Naive B cell (primary cell): ENCODE measurements at regions not wholly inside any gene's neighbourhood (a gene's known extent, or its start where the extent isn't known, plus 50 kb on each side); places are given as distances from the start of the nearest gene placed in this dataset.

Experiments
- ATAC-seq, 2 donors: fragments of 150-1000 bp; cut with Tn5 transposase; 2 replicates each; pipeline ENCODE4 v1.10.0; 2021; ENCODE audit warnings: low read depth in 2 of 2, mild to moderate bottlenecking in 2 of 2, moderate library complexity in 2 of 2
- DNase-seq: peaks from one replicate; pipeline ENCODE4 v3.0.0; 2022
- H3K27ac Mint-ChIP-seq, 6 donors: one replicate each; pipeline ENCODE4 v1.8.0; 2020 to 2022; ENCODE audit warnings: mild to moderate bottlenecking in 6 of 6, mixed read lengths in 6 of 6, moderate library complexity in 5 of 6, inconsistent platforms in 2 of 6
- H3K27me3 Mint-ChIP-seq, 3 donors: one replicate each; pipeline ENCODE4 v1.8.0; 2021 to 2022; ENCODE audit warnings: mixed read lengths in 3 of 3, mild to moderate bottlenecking in 1 of 3
- H3K36me3 Mint-ChIP-seq, 2 donors: one replicate each; pipeline ENCODE4 v1.8.0; 2020 to 2022; ENCODE audit warnings: mixed read lengths in 2 of 2, inconsistent platforms in 1 of 2, mild to moderate bottlenecking in 1 of 2
- H3K4me1 Mint-ChIP-seq, 3 donors: one replicate each; pipeline ENCODE4 v1.8.0; 2020 to 2022; ENCODE audit warnings: mixed read lengths in 3 of 3, inconsistent platforms in 1 of 3, mild to moderate bottlenecking in 1 of 3, moderate library complexity in 1 of 3
- H3K4me3 Mint-ChIP-seq, 8 donors: one replicate each; pipeline ENCODE4 v1.8.0; 2020 to 2022; ENCODE audit warnings: mild to moderate bottlenecking in 8 of 8, mixed read lengths in 8 of 8, moderate library complexity in 8 of 8, inconsistent platforms in 2 of 8
- H3K9me3 Mint-ChIP-seq, 7 donors: one replicate each; pipeline ENCODE4 v1.8.0; 2020 to 2022; ENCODE audit warnings: mixed read lengths in 7 of 7, mild to moderate bottlenecking in 5 of 7, inconsistent platforms in 2 of 7, moderate library complexity in 1 of 7

DNA sequence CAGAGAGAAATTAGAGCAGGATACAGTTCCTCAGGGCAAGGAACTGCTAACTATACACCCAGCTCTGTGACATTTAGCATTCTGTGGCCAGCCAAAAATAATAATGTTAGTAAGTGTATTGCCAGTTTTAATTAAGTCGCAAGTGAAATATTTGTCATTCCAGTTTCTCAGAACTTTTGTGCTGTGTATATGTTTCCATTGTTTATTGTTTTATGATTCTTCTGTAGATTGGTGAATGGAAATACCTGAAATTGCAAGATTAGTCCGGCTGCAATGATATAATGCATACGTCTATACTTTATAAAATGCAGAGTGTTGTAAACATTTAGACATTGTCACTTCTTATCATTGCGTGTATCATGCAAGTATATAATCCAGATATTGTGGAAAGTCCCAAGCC, 351.3 kb upstream of the GRM7 start:
- ATAC-seq (no peak), DNase-seq (no peak)
- H3K36me3 Mint-ChIP-seq, result no peaks in the 10 kb centered on the region
- H3K4me1 Mint-ChIP-seq, result no peaks in the 10 kb centered on the region
- no peaks in the 10 kb centered on the region for H3K27me3 Mint-ChIP-seq
- no peak overlapping the region for H3K27ac Mint-ChIP-seq
- H3K9me3 Mint-ChIP-seq, result peaks cover 0 to 4% (median 3%) of the 10 kb centered on the region in 7 donors
- no peak overlapping the region for H3K4me3 Mint-ChIP-seq

DNA sequence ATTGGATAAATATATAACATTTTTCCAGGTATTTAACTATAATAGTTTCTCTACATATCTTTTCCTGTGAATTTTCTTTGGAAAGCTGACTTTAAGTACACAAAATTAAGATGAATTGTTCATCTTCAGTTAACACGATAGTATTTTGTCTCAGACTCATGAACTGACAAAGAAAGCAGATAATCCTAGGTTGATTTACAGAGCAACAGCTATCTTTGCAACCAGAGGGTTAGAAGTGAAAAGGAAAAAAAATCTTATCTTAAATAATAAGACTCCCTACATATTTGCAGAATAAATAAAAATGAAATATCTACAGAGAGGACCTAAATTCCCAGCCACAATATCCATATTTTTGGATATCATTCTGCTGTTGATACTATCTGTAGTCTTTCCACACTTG, 350.2 kb upstream of the GRM7 start:
- peaks cover 0 to 6% (median 4%) of the 10 kb centered on the region in 7 donors for H3K9me3 Mint-ChIP-seq
- H3K4me1 Mint-ChIP-seq, result no peaks in the 10 kb centered on the region
- no peaks in the 10 kb centered on the region for H3K27me3 Mint-ChIP-seq
- H3K27ac Mint-ChIP-seq, result no peak overlapping the region
- no peaks in the 10 kb centered on the region for H3K36me3 Mint-ChIP-seq
- DNase-seq (no peak), ATAC-seq (no peak)
- no peak overlapping the region for H3K4me3 Mint-ChIP-seq

DNA sequence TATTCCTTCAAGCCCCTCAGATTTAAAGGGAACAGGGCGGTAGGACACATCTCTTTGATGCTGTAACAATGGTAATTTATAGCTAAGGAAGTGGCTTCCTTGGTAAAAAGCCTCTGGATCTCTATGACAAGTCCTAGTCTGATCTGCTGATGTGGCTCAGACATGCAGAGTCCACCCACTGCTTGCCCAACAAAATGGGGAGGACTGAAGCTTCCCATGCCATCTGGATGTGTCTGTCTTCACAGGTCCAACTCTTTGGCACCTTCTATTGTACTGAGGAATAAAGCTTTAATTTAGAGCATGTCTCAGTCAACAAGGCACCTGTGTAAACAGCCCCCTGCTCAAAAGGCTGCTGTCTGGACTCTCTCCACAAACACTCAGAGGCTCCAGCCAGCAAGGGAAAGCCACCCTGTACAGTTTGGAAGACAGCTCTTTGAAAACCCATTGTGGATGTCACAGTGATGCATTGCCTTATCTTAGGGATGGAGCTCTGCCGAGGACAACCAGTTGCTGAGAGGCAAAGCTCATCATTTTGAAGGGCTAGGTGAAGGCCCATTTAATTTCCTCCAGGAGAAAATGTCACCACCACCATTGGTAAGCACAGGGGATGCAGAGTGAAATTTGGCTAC, 348.6 kb upstream of the GRM7 start:
- DNase-seq (no peak), ATAC-seq (no peak)
- H3K27me3 Mint-ChIP-seq, result no peaks in the 10 kb centered on the region
- H3K9me3 Mint-ChIP-seq, result peaks cover 0 to 5% (median 2%) of the 10 kb centered on the region in 7 donors
- no peak overlapping the region for H3K27ac Mint-ChIP-seq
- no peak overlapping the region for H3K4me3 Mint-ChIP-seq
- no peaks in the 10 kb centered on the region for H3K36me3 Mint-ChIP-seq
- H3K4me1 Mint-ChIP-seq, result no peaks in the 10 kb centered on the region

DNA sequence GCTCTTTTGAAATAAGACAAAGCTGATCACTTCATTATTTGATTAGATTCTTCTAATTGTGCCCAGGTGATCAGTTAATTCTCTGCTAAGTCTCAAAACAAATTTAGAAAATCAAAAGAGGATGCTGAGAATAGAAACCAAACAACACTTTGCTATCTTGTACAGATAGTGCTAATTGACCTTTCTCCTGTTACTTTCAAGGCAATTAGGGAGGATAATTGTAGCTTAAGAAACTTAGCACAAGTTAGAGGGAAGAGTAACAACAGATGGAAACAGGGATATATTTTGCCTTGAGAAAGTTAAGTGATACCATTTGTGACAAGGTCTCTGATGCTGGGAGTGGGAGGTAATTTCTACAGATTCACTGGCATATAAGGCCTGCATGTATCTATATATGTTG, 344.8 kb upstream of the GRM7 start:
- H3K9me3 Mint-ChIP-seq, result peaks cover 0 to 8% (median 2%) of the 10 kb centered on the region in 7 donors
- no peak overlapping the region for H3K4me3 Mint-ChIP-seq
- ATAC-seq (no peak), DNase-seq (no peak)
- no peaks in the 10 kb centered on the region for H3K27me3 Mint-ChIP-seq
- no peak overlapping the region for H3K27ac Mint-ChIP-seq
- no peaks in the 10 kb centered on the region for H3K4me1 Mint-ChIP-seq
- H3K36me3 Mint-ChIP-seq, result no peaks in the 10 kb centered on the region

DNA sequence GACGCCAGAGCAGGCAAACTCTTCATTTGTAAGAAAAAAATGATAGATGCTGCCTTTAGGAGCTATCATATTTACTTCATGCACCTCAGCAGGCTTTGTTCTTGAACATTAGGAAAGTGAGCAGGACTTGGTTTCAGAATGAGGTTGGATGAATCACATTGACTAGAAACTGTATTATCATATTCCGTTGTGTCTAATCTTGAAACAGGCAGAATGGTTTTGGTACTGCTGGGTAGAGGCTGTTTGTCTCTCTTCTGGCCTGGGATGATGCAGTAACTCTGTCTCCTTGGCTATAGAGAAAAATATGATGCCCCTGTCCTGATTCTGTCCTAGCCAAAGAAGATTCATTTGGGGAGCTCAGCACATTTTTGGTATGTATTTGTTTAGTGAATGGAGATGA, 344.2 kb upstream of the GRM7 start:
- peaks cover 0 to 8% (median 2%) of the 10 kb centered on the region in 7 donors for H3K9me3 Mint-ChIP-seq
- DNase-seq (no peak), ATAC-seq (no peak)
- H3K4me3 Mint-ChIP-seq, result no peak overlapping the region
- H3K36me3 Mint-ChIP-seq, result no peaks in the 10 kb centered on the region
- no peaks in the 10 kb centered on the region for H3K27me3 Mint-ChIP-seq
- H3K27ac Mint-ChIP-seq, result peak overlapping the region in 1 of 6 donors; percentile 6
- H3K4me1 Mint-ChIP-seq, result no peaks in the 10 kb centered on the region

DNA sequence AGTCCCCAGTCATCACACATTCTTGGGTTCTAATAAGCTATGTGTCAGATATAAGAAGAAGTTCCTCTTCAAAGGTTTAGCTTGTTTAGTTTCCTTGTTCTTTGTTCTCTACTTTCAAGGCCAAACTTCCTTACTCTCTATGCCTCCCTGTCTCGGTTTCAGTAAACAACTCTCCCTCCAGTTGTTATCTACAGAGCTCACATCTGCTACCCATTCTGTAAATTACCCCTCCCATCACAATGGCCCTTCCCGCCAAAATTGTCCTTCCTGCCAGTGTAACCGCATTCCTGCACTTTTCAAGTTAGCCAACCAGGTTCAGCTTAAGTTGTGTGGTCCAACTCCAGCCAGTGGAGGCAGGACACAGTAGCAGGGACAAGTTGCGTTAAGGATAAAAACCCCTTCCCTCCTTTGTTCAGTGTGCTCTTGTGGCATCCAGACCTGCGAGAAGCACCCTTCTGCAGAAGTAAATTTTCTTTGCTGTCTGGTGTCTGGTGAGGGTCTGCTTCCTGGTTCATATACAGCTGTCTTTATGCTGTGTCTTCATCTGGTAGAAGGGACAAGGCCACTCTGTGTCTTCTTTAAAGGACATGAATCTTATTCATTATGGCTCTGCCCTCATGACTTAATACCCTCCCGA, 342.1 kb upstream of the GRM7 start:
- Mint-ChIP-seq H3K36me3 (no peaks in the 10 kb centered on the region), H3K27me3 (no peaks in the 10 kb centered on the region), H3K4me3 (no peak overlapping the region), H3K27ac (no peak overlapping the region), H3K4me1 (no peaks in the 10 kb centered on the region), H3K9me3 (peaks cover 0 to 8% (median 2%) of the 10 kb centered on the region in 7 donors)
- ATAC-seq (no peak), DNase-seq (no peak)

DNA sequence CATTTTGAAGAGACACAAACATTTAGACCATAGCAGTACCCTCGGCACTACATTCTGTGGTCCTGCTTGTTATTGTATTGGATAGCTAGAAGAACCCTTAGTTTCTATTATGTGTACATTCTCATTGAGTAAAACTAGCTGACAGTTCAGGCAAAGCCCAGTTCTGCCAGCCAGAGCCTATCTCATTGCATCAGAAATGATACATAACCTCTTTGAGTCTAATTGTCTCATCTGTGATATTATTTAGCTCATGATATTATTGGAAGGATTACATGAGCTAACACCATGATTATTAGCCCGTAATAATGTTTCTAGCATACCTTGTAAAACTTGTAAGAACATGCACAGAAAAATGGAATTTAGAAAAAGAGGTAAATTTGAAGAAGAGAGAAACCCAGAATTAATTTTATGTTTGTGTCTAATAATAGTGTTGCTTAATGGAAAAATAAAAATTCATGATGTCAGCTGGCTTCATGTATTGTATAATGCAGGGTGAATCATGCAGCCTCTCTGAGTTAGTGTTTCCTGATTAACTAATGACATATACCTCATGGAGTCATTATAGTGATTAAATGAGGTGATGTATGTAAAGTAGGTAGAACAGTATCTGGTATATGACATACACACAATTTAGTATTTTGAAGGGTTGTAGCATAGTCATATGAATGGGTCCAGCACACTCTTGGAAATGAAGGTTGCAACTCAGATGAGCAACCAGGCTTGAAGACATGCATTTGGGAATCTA, 339.4 kb upstream of the GRM7 start:
- Mint-ChIP-seq H3K27me3 (no peaks in the 10 kb centered on the region), H3K4me3 (no peak overlapping the region), H3K9me3 (peaks cover 0 to 7% (median 0%) of the 10 kb centered on the region in 7 donors)

DNA sequence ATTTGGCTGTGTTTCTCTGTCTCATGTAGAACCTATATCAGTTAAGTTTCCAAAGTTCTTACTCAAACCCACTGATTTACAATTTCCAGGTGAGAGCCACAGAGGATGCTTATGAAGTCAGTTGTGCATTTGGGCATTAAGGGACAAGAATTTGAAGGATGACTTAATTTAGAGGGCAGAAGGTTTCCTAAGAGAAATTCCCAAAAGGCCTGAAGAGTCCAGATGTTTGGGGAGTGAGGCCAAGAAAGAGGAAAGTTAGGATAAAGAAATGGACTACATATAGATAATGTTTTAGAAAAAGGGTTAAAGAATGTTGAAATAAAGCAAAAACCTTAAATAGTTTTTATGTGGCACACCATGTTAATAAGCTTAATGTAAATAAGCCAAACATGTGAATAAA, 338.7 kb upstream of the GRM7 start:
- no peak overlapping the region for H3K4me3 Mint-ChIP-seq
- H3K4me1 Mint-ChIP-seq, result no peaks in the 10 kb centered on the region
- H3K9me3 Mint-ChIP-seq, result peaks cover 0 to 5% (median 0%) of the 10 kb centered on the region in 7 donors
- no peak for ATAC-seq
- no peak for DNase-seq
- no peak overlapping the region for H3K27ac Mint-ChIP-seq
- no peaks in the 10 kb centered on the region for H3K36me3 Mint-ChIP-seq
- no peaks in the 10 kb centered on the region for H3K27me3 Mint-ChIP-seq

More for the DNA sequence above, 339.4 kb upstream of the GRM7 start:
- ATAC-seq (no peak), DNase-seq (no peak)
- Mint-ChIP-seq H3K4me1 (no peaks in the 10 kb centered on the region), H3K36me3 (no peaks in the 10 kb centered on the region), H3K27ac (no peak overlapping the region)

DNA sequence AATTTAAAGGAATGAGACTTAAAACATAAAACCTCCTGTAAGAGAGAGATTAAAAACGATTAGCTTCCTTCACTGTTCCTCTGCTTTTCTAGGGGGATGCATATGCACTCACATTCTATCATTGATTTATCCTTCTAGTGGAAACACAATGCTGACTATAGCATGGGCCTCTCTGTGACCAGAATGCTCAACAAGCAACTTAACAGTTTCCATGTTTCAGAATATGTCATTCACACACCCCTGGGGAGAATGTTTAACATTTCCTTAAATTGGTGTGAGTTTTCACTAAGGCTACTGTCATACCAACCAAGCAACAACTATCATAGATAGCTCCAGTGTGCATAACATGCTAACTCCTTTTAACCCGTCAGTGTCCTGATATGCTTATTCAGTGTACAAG, 337.9 kb upstream of the GRM7 start:
- no peaks in the 10 kb centered on the region for H3K4me1 Mint-ChIP-seq

DNA sequence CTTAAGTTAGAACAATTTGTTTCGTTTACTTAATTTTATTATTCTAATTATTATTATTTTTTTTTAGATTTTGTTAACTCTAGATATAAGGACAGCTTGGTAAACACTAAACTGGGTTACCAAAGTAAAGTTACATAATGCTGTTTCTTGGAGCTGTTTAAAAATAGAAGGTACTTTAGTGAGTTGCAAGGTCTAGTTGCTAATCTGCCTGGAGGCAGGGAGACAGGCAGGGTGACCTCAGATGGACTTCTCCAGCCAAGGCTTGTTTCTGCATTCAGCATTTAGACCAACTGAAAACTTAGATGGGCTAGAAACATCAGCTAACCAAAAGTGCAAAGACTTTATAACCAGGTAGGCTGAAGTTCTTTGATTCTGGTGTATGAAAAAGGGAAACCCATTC, 336.4 kb upstream of the GRM7 start:
- H3K4me3 Mint-ChIP-seq, result no peak overlapping the region
- no peaks in the 10 kb centered on the region for H3K4me1 Mint-ChIP-seq
- no peaks in the 10 kb centered on the region for H3K36me3 Mint-ChIP-seq
- peaks cover 0 to 5% (median 0%) of the 10 kb centered on the region in 7 donors for H3K9me3 Mint-ChIP-seq
- DNase-seq, result no peak
- no peak for ATAC-seq
- no peak overlapping the region for H3K27ac Mint-ChIP-seq
- no peaks in the 10 kb centered on the region for H3K27me3 Mint-ChIP-seq

More for the DNA sequence above, 337.9 kb upstream of the GRM7 start:
- Mint-ChIP-seq H3K27me3 (no peaks in the 10 kb centered on the region), H3K4me3 (no peak overlapping the region), H3K27ac (no peak overlapping the region), H3K9me3 (peaks cover 0 to 5% (median 0%) of the 10 kb centered on the region in 7 donors), H3K36me3 (no peaks in the 10 kb centered on the region)
- ATAC-seq (no peak), DNase-seq (no peak)

DNA sequence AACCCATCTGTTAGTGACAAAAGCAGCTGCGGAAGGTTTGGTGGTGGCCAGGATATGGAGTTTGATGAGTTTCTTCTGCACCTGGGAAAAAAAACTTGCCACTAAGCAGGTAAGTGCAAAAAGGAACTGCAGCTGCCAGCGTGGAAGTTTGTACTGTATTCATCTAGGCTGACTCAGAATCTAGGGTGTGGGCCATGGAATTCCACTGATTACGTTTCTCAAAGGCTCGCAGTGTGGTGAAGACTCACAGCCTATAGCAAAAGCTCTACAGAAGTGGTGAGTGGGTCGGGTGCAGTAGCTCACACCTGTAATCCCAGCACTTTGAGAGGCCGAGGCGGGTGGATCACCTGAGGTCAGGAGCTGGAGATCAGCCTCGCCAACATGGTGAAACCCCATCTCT, 334.6 kb upstream of the GRM7 start:
- Mint-ChIP-seq H3K4me1 (no peaks in the 10 kb centered on the region), H3K9me3 (peaks cover 0 to 2% (median 0%) of the 10 kb centered on the region in 7 donors), H3K4me3 (no peak overlapping the region), H3K27ac (no peak overlapping the region), H3K36me3 (no peaks in the 10 kb centered on the region), H3K27me3 (no peaks in the 10 kb centered on the region)
- ATAC-seq, result no peak
- no peak for DNase-seq

DNA sequence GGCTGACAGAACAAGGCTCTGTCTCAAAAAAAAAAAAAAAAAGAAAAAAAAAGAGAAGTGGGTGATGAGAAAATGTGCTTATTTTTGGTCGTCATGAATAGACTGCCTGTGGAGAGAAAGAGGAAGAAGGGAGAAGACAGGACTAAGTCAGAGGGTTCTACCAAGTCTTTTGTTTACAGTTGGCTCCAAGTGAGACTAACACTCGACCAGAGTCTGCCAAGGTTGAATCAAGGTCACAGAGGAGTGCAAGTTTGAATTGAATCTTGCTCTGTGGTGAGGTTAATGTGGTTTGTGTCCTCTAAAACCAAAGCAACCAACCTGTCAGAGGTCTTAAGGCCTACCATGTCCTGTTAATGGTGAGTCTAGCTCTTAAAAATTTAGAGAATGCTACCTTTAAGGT, 334.1 kb upstream of the GRM7 start:
- Mint-ChIP-seq H3K4me3 (no peak overlapping the region), H3K9me3 (peaks cover 0 to 2% (median 0%) of the 10 kb centered on the region in 7 donors)
- no peak for DNase-seq

DNA sequence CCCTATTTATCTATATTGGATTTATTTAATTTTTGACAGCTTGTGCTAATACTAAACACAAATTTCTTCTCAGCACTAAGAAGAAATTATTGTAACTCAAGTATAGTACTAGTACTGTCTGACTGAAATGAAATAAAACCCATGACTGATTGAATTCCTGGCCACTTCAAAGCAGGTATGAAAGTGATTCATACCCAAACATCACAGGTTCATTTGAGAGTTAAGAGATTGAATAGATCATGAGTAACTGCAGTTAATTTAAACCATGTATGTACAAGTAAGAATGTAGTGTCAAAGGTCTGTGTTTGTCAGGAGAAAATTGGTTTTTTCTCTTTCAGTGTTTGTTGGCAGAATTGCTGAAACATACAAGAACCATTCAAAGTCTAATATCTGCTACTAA, 332.0 kb upstream of the GRM7 start:
- no peaks in the 10 kb centered on the region for H3K4me1 Mint-ChIP-seq
- H3K9me3 Mint-ChIP-seq, result peaks cover 0 to 3% (median 0%) of the 10 kb centered on the region in 7 donors
- no peak overlapping the region for H3K27ac Mint-ChIP-seq
- no peaks in the 10 kb centered on the region for H3K36me3 Mint-ChIP-seq
- no peak overlapping the region for H3K4me3 Mint-ChIP-seq
- DNase-seq (no peak), ATAC-seq (no peak)
- no peaks in the 10 kb centered on the region for H3K27me3 Mint-ChIP-seq

More for the DNA sequence above, 334.1 kb upstream of the GRM7 start:
- H3K27ac Mint-ChIP-seq, result no peak overlapping the region
- no peaks in the 10 kb centered on the region for H3K27me3 Mint-ChIP-seq
- no peaks in the 10 kb centered on the region for H3K4me1 Mint-ChIP-seq
- H3K36me3 Mint-ChIP-seq, result no peaks in the 10 kb centered on the region
- peak in 1 of 2 donors; percentile 41 for ATAC-seq

DNA sequence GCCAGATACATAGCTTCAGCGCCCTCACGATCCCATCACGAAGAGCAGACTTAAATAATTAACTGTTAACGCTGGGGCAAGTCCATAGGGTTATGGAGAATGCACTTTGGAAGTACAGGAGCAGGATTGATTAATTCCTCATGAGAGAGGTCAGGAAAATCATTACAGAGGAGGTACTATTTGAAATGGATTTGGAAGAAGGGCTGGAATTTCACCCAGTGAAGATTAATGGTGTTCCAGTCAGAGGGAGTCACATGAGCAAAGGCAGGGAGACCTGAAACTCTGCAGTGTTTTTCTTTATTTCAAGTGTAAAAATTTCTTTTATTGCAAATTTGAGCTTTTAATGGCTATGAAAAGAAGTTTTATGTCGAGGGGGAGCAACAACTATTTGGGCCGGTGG, 329.8 kb upstream of the GRM7 start:
- peaks cover 0 to 10% (median 8%) of the 10 kb centered on the region in 7 donors for H3K9me3 Mint-ChIP-seq
- no peak overlapping the region for H3K4me3 Mint-ChIP-seq
- H3K4me1 Mint-ChIP-seq, result no peaks in the 10 kb centered on the region
- ATAC-seq (no peak), DNase-seq (no peak)
- no peaks in the 10 kb centered on the region for H3K36me3 Mint-ChIP-seq
- no peak overlapping the region for H3K27ac Mint-ChIP-seq
- H3K27me3 Mint-ChIP-seq, result no peaks in the 10 kb centered on the region
